ENCODE measurements at regions not wholly inside any gene's neighbourhood (a gene's known extent, or its start where the extent isn't known, plus 50 kb on each side); places are given as distances from the start of the nearest gene placed in this dataset.

- TF ChIP-seq, protein P1, sequence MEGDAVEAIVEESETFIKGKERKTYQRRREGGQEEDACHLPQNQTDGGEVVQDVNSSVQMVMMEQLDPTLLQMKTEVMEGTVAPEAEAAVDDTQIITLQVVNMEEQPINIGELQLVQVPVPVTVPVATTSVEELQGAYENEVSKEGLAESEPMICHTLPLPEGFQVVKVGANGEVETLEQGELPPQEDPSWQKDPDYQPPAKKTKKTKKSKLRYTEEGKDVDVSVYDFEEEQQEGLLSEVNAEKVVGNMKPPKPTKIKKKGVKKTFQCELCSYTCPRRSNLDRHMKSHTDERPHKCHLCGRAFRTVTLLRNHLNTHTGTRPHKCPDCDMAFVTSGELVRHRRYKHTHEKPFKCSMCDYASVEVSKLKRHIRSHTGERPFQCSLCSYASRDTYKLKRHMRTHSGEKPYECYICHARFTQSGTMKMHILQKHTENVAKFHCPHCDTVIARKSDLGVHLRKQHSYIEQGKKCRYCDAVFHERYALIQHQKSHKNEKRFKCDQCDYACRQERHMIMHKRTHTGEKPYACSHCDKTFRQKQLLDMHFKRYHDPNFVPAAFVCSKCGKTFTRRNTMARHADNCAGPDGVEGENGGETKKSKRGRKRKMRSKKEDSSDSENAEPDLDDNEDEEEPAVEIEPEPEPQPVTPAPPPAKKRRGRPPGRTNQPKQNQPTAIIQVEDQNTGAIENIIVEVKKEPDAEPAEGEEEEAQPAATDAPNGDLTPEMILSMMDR (conservative IDR thresholded peaks at IDR 0.05; ENCODE audit: low read depth, low read length), result no peak
- no peak for TF ChIP-seq RCOR1 (IDR thresholded peaks at IDR 0.05; ENCODE audit: insufficient replicate concordance, low read length)
- no peak for TF ChIP-seq POLR2A (IDR thresholded peaks at IDR 0.05; ENCODE audit: low read depth, low read length)
- no peak for TF ChIP-seq SMC3 (IDR thresholded peaks at IDR 0.05; ENCODE audit: low read depth, low read length)
- TF ChIP-seq BHLHE40 (IDR thresholded peaks at IDR 0.05; ENCODE audit: low read depth, low read length), result no peak
- TF ChIP-seq RAD21 (IDR thresholded peaks at IDR 0.05; ENCODE audit: low read length), result no peak
- TF ChIP-seq USF2 (IDR thresholded peaks at IDR 0.05; ENCODE audit: low read depth, low read length), result no peak
- no peak for TF ChIP-seq CEBPB (IDR thresholded peaks at IDR 0.05; ENCODE audit: low read depth, low read length)
- TF ChIP-seq MAZ (IDR thresholded peaks at IDR 0.05; ENCODE audit: borderline replicate concordance, low read depth, low read length), result no peak
- no peak for TF ChIP-seq MXI1 (IDR thresholded peaks at IDR 0.05; ENCODE audit: borderline replicate concordance, low read depth, low read length)
Observed at GRCh38 chr5:110040178-110040577, 350.5 kb downstream of the MAN2A1 start.

All from IMR-90 (cell line).